Caco-2 (cell line): ENCODE measurements at regions not wholly inside any gene's neighbourhood (a gene's known extent, or its start where the extent isn't known, plus 50 kb on each side); places are given as distances from the start of the nearest gene placed in this dataset.

Experiments
- BruUV-seq: library from RNA; stranded (reverse); fragments of 400-500 nt; replicated peaks from 2 replicates; lab custom pipeline; 2021; lab: Mats Ljungman, UMichigan
- CTCF ChIA-PET: fragments of 300-600 bp; sonication (Branson Sonifier 250); formaldehyde crosslinking; loops from one replicate; lab custom pipeline; 2022; ENCODE audit warnings: antibody characterized with exemption; lab: Charles Lee
- POLR2A ChIA-PET: fragments of 300-600 bp; sonication (Branson Sonifier 250); formaldehyde crosslinking; loops from one replicate; lab custom pipeline; 2022; ENCODE audit warnings: antibody characterized with exemption; lab: Charles Lee
- DNase-seq, 2 experiments: peaks; one replicate each; pipeline versions ENCODE4 v3.0.0 to v3.0.0-alpha.2; 2020 to 2022
- H3K27me3 ChIP-seq: replicated peaks from 2 replicates; pipeline ENCODE4 v1.6.0; 2011; ENCODE audit warnings: low read length; ENCODE audit not compliant: control insufficient read depth, insufficient read depth
- H3K36me3 ChIP-seq: 2 replicates; pipeline ENCODE4 v1.5.1; 2011; ENCODE audit warnings: low read length; ENCODE audit not compliant: control insufficient read depth, insufficient read depth
- H3K4me1 ChIP-seq: fragments of 250-450 bp; sonication (Bioruptor Pico); 2 replicates; pipeline ENCODE4 v1.5.1; 2020; ENCODE audit warnings: mild to moderate bottlenecking
- H3K4me3 ChIP-seq: 2 replicates; pipeline ENCODE4 v1.5.1; 2011; ENCODE audit warnings: low read depth, mild to moderate bottlenecking, control low read depth, low read length
- H3K9me3 ChIP-seq: fragments of 250-450 bp; sonication (Bioruptor Pico); 2 replicates; pipeline ENCODE4 v1.5.1; 2020; ENCODE audit warnings: mild to moderate bottlenecking, moderate library complexity
- H3K27ac Mint-ChIP-seq: one replicate; pipeline ENCODE4 v1.8.0; 2022; ENCODE audit warnings: mixed read lengths; ENCODE audit not compliant: unreplicated experiment
- H3K27me3 Mint-ChIP-seq: one replicate; pipeline ENCODE4 v1.8.0; 2022; ENCODE audit warnings: mixed read lengths; ENCODE audit not compliant: insufficient read depth, unreplicated experiment
- H3K36me3 Mint-ChIP-seq: one replicate; pipeline ENCODE4 v1.8.0; 2022; ENCODE audit warnings: mild to moderate bottlenecking, mixed read lengths; ENCODE audit not compliant: insufficient read depth, unreplicated experiment
- H3K4me1 Mint-ChIP-seq: one replicate; pipeline ENCODE4 v1.8.0; 2022; ENCODE audit warnings: low read depth, mixed read lengths; ENCODE audit not compliant: unreplicated experiment
- H3K4me3 Mint-ChIP-seq: one replicate; pipeline ENCODE4 v1.8.0; 2022; ENCODE audit warnings: mild to moderate bottlenecking, moderate library complexity, mixed read lengths; ENCODE audit not compliant: unreplicated experiment
- H3K9me3 Mint-ChIP-seq: one replicate; pipeline ENCODE4 v1.8.0; 2022; ENCODE audit warnings: mixed read lengths; ENCODE audit not compliant: unreplicated experiment
- intact Hi-C: fragments of 100-400 bp; cut with micrococcal nuclease; formaldehyde crosslinking; loops from one replicate; pipeline ENCODE4 v1.10.0; 2022; ENCODE audit not compliant: unreplicated experiment
- TF ChIP-seq, protein P1 (sequence below), 2 experiments: fragments of 200-600 bp in 1 of 2; IDR thresholded peaks; 1 replicate in 1 of 2; 2 replicates in 1 of 2; pipeline versions ENCODE4 v1.5.1 to v1.8.0; 2011 to 2022; ENCODE audit warnings: antibody characterized with exemption in 1 of 2, control low read depth in 1 of 2, inconsistent platforms in 1 of 2, low read depth in 1 of 2, low read length in 1 of 2, mild to moderate bottlenecking in 1 of 2, moderate library complexity in 1 of 2; ENCODE audit not compliant: insufficient read depth in 1 of 2, severe bottlenecking in 1 of 2, unreplicated experiment in 1 of 2

DNA sequence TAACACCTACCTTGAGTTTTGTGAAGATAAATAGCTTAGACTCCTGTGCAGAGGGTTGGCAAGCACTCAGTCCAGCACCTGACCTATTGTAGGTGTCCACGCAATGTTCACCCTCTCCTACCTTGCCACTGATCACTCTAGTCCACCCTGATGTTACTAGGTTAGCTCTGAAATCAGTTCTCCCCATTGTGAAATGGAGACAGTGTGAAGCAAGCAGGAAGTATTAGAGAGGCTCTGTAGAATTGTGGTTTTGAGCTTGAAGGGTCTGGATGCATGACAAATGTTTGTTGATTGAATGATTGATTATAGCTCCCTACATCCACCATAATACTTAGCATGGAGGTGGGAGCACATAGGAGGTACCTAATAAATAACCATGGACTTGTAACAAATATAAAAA lies 199.7 kb downstream of the RPLP1 start:
- Mint-ChIP-seq H3K36me3 (no peaks in the 10 kb centered on the region), H3K4me1 (peaks cover 5% of the 10 kb centered on the region), H3K27ac (no peak overlapping the region), H3K27me3 (peaks cover 12% of the 10 kb centered on the region), H3K4me3 (no peak overlapping the region), H3K9me3 (no peaks in the 10 kb centered on the region)
- intact Hi-C loops = loop anchor here (5.0 kb wide), 1 partner anchor 130 kb away; no protein-coding TSS in a partner anchor
- no peak overlapping the region for H3K4me3 ChIP-seq
- ChIA-PET POLR2A (no interaction called here), CTCF (no interaction called here)
- no peaks in the 10 kb centered on the region for H3K9me3 ChIP-seq
- H3K36me3 ChIP-seq = no peaks in the 10 kb centered on the region
- no peaks in the 10 kb centered on the region for H3K27me3 ChIP-seq
- BruUV-seq = no TSS peak
- no peak for DNase-seq
- TF ChIP-seq, protein P1, sequence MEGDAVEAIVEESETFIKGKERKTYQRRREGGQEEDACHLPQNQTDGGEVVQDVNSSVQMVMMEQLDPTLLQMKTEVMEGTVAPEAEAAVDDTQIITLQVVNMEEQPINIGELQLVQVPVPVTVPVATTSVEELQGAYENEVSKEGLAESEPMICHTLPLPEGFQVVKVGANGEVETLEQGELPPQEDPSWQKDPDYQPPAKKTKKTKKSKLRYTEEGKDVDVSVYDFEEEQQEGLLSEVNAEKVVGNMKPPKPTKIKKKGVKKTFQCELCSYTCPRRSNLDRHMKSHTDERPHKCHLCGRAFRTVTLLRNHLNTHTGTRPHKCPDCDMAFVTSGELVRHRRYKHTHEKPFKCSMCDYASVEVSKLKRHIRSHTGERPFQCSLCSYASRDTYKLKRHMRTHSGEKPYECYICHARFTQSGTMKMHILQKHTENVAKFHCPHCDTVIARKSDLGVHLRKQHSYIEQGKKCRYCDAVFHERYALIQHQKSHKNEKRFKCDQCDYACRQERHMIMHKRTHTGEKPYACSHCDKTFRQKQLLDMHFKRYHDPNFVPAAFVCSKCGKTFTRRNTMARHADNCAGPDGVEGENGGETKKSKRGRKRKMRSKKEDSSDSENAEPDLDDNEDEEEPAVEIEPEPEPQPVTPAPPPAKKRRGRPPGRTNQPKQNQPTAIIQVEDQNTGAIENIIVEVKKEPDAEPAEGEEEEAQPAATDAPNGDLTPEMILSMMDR (IDR thresholded peaks at IDR 0.05; ENCODE audit: insufficient read depth in 1 of 2, low read depth in 1 of 2, low read length in 1 of 2, severe bottlenecking in 1 of 2, unreplicated experiment in 1 of 2) = no peak
- H3K4me1 ChIP-seq = 0 out of 2 replicates have a peak, but pooled peaks cover 6% of the 10 kb centered on the region

DNA sequence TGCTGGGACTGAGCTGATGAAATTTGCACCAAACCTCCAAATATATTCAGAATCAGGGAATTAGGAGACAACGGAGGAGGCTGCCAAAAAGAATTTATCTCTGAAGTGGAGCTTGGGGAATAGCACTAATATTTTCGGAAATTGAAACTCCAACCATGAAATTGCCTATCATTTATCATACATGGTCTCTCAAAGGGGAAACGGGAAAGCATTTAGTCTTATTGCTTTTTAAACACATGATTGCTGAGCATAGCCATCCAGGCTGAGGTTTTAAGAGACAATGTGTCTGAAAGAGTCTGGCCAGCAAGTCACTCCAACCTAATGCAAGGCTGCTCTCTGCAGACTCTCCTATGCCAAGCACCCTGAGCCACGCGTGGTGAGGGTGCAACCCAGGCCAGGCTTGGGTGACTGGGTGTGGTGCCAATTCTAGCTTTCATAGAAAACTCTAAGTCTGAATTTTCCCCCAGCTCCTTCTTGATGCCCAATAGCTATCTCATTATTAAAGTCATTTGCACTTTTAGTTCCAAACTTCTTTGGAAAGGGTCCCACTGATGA lies 200.2 kb downstream of the RPLP1 start:
- CTCF ChIA-PET = no interaction called here
- Histone ChIP-seq H3K9me3 (no peaks in the 10 kb centered on the region), H3K4me1 (0 out of 2 replicates have a peak, but pooled peaks cover 6% of the 10 kb centered on the region), H3K36me3 (no peaks in the 10 kb centered on the region), H3K4me3 (no peak overlapping the region), H3K27me3 (no peaks in the 10 kb centered on the region)
- H3K9me3 Mint-ChIP-seq = no peaks in the 10 kb centered on the region
- POLR2A ChIA-PET = no interaction called here
- DNase-seq = no peak
- no TSS peak for BruUV-seq
- peaks cover 15% of the 10 kb centered on the region for H3K27me3 Mint-ChIP-seq
- intact Hi-C loops = loop anchor here (5.0 kb wide), 1 partner anchor 131 kb away; no protein-coding TSS in a partner anchor
- no peaks in the 10 kb centered on the region for H3K36me3 Mint-ChIP-seq
- TF ChIP-seq, protein P1 (IDR thresholded peaks at IDR 0.05; ENCODE audit: insufficient read depth in 1 of 2, low read depth in 1 of 2, low read length in 1 of 2, severe bottlenecking in 1 of 2, unreplicated experiment in 1 of 2) = no peak
- H3K4me1 Mint-ChIP-seq = peaks cover 5% of the 10 kb centered on the region
- H3K4me3 Mint-ChIP-seq = no peak overlapping the region
- H3K27ac Mint-ChIP-seq = no peak overlapping the region

DNA sequence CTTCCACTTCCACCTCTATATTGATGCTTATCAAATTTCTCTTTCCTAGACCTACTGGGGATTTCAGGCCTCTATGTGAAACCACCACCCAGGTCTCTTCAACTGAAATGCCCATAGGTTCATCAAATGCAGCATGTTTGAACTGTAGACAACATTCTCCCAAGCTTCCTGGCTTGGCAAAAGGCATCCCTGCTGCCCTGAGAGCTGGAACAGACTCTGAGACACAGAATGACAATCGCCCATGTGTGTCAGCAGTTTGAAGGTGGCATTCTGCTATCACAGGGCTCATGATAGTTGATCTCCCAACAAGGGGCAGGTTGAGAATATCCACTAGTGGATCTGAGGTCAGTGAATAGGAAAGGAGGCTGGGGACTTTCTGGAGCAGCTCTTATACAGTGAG lies 200.7 kb downstream of the RPLP1 start:
- CTCF ChIA-PET = no interaction called here
- H3K27me3 ChIP-seq = no peaks in the 10 kb centered on the region

More for the DNA sequence above, 200.7 kb downstream of the RPLP1 start:
- H3K4me3 ChIP-seq = no peak overlapping the region
- no peaks in the 10 kb centered on the region for H3K36me3 Mint-ChIP-seq
- intact Hi-C loops = loop anchor here (5.0 kb wide), 1 partner anchor 131 kb away; no protein-coding TSS in a partner anchor
- no peak overlapping the region for H3K27ac Mint-ChIP-seq
- H3K4me1 Mint-ChIP-seq = peaks cover 5% of the 10 kb centered on the region
- H3K4me3 Mint-ChIP-seq = no peak overlapping the region
- BruUV-seq = no TSS peak
- H3K9me3 ChIP-seq = no peaks in the 10 kb centered on the region
- H3K4me1 ChIP-seq = 0 out of 2 replicates have a peak, but pooled peaks cover 6% of the 10 kb centered on the region
- peaks cover 15% of the 10 kb centered on the region for H3K27me3 Mint-ChIP-seq
- no peaks in the 10 kb centered on the region for H3K9me3 Mint-ChIP-seq
- no peaks in the 10 kb centered on the region for H3K36me3 ChIP-seq
- POLR2A ChIA-PET = no interaction called here
- DNase-seq = no peak
- TF ChIP-seq, protein P1 (IDR thresholded peaks at IDR 0.05; ENCODE audit: insufficient read depth in 1 of 2, low read depth in 1 of 2, low read length in 1 of 2, severe bottlenecking in 1 of 2, unreplicated experiment in 1 of 2) = no peak
